GM21717 (cell line): ENCODE measurements at regions not wholly inside any gene's neighbourhood (a gene's known extent, or its start where the extent isn't known, plus 50 kb on each side); places are given as distances from the start of the nearest gene placed in this dataset.

Experiments
- ATAC-seq: cut with Tn5 transposase; IDR thresholded peaks from one replicate; pipeline ENCODE4 v1.9.1; 2021; ENCODE audit warnings: mild to moderate bottlenecking, moderate library complexity; ENCODE audit not compliant: unreplicated experiment

DNA sequence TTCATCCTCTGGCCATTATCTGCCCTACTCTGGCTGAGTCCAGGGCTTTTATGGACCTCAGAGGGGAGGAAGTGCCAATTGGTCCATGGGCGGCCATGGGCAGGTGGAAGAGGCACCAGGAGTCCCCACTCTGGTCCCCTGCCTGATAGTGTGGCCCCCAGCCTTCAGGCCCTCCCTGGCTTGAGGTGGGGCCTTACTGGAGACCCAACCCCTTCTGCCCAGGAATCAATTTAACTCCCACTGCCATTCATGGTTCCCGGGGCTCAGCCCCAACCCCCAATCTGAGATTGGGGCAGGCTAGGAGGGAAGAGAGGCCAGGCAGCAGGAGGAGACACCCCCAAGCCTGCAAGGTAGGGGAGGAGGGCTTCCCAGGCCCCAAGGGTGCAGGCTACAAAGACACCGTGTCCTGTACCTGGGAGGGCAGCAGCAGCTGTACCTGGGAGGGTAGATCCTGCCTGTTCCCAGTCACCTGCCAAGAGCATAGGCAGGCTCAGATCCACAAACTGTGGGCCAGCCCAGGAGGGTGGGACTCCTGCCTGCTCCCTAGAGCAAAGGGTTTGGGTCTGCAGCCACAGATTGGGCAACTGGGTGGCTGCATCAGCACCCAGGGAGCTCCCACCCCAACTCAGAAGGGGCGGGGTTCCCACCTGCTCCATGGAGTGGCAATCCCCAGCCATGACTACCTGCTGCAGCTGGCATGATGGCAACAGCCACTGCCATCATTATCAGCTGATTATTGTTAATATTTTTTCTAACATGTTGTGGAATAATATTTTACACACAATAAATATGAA lies 1044.1 kb upstream of the B3GALT2 start:
- ATAC-seq: no peak

DNA sequence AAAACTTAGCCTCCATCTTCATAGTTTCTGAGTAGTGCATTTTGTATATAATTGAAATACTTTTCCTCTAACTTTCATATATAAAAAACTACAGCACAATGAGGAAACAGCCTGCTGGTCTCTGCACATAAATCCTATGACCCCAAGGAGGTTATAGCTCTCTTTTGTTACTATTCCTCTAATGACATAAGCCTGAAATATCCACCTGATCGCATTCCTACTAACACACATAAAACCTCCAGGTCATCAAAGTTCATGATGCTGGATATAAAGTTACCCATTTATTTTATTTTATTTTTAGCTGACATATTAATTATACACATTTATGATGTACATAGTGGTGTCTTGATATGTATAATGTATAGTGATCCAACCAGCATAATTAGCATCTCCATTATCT lies 1042.0 kb upstream of the B3GALT2 start:
- ATAC-seq: no peak

DNA sequence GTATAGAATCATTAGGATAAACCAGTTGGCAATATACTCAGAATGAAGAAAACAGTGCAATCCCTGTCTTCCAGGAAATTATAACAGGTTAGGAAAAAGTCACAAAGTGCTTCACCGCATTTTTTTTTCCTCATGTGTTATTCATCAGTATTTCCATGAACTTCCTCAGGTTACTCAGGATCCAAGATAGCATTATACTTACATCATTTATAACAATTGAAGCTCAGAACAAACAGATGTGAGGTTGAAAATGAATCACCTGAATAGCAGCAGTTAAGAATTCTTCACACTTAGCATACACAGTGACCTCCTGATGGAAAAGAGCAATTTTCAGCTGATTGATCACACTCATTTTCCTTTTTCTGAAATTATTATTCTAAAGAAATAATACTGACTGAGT lies 1040.7 kb upstream of the B3GALT2 start:
- ATAC-seq: no peak

DNA sequence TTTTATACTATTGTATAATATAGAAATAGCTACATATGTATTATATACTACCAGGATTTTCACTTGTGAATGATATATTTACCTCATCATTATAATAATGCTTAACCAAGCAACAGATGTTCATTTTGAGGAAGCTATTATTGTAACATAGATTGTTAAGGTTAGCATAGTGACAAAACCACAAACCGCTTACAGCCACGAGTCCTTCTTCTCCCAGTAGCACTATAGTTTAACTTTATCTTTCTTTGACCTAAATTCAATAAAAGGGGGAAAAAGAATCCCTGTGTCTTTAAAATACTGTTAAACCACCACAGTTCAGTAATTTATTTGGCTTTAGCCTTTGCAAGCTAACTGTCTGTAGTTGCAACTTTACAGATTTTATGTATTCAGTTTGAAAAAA lies 1039.4 kb upstream of the B3GALT2 start:
- ATAC-seq: peak; percentile 66

DNA sequence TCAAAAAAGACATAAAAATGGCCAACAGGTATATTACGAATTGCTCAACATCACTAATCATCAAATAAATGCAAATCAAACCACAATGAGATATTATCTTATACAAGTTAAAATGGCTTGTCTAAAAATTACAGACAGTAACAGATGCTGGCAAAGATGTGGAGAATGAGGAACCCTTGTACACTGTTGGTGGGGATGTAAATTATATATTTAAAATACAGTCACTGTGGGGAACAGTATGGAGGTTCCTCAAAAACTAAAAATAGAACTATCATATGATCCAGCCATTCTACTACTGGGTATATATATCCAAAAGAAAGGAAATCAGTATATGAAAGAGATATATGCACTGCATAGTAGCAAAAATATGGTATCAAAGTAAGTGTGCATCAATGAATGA lies 1037.2 kb upstream of the B3GALT2 start:
- no peak for ATAC-seq

DNA sequence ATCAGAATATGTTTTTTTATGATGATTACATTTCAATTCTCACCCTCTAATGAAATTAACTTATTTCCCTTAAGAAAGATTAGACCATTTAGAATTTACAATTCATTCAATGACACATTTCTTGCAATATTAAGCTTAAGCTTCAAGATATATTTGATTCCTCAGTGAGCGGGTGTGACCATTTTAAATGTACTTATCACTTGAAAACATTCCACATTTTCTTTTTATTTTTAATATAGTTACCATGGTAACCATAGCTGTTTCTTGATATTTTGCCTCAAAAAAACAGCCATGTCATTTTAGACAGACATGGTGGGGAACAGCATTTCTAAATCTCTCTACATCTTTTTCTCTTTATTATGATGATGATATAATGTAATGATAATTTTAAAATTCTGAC lies 1029.0 kb upstream of the B3GALT2 start:
- ATAC-seq: no peak

DNA sequence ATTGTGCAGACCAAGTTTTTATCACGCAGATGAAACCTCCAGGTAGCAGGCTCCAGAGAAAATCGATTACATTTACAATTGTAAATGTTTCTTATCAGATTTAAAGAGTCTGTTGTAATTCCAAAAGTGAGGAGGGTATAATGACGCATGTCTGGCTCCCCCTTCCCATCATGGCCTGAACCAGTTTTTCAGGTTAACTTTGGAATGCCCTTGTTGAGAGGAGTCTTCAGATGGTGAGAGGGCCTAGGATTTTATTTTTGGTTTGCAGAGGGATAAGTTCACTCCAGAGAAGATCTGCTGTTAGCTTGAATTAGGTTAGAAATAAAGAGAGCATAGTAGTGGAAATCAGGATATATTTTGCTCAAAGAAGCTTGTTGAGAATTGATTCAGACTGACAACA lies 1028.3 kb upstream of the B3GALT2 start:
- no peak for ATAC-seq

DNA sequence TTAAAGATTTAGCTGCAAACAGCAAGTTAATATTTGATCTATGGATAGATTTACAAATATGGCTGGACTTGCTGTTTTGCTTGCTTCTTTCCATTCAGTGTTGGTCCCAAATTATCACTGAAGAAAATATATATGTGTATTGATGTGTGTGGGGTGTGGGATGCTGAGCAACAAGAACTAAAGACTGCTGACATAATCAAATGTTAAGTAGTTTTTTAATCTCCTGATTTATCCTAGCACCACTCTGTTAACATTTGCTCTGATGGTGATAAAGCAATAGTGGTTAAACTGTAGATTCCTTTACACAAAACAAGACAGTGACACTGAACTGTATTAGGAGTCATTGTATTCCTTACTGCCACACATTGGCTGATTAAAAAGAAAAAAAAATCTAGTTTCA lies 1023.5 kb upstream of the B3GALT2 start:
- no peak for ATAC-seq

DNA sequence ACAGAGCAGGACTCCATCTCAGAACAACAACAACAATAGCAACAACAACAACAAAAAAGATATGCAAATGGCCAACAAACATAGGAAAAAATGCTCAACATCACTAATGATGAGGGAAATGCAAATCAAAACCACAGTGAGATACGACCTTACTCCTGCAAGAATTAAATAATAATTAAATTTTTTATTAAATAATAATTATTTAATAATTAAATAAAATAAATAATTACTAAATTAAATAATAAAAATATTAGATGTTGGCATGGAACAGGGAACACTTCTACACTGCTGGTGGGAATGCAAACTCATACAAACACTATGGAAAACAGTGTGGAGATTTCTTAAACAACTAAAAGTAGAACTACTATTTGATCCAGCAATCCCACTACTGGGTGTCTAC lies 1022.3 kb upstream of the B3GALT2 start:
- no peak for ATAC-seq

DNA sequence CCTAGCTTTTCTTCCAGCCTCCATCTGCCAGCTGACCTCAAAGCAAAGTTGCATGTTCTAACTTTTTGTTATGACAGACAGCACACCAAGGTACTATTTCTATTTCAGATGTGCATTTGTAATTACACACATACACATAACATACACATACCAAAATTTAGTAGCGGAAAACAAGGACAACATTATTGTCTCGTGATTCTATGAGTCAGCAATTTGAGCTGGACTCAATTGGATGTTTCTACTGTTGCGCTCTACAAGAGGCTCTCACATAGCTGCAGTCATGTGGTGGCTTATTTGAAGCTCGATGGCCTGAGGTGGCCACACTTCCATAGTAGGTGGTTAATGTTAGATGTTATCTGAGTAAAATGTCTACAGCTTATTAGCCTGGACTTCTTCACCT lies 1010.1 kb upstream of the B3GALT2 start:
- no peak for ATAC-seq

DNA sequence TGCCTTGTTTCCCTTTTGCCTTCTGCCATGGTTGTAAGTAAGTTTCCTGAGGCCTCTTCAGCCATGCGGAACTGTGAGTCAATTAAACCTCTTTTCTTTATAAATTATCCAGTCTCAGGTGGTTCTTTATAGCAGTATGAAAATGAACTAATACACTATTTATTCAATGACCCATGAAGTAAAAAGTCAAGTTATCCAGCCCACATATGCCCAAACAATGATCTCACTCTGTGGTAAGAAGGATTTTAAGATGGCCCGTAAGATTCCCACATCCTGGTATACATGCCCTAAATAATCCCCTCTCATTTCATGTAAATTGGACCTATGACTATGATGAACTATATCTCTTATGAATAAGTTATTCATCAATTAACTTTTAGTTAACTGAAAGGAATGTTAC lies 1008.3 kb upstream of the B3GALT2 start:
- no peak for ATAC-seq

DNA sequence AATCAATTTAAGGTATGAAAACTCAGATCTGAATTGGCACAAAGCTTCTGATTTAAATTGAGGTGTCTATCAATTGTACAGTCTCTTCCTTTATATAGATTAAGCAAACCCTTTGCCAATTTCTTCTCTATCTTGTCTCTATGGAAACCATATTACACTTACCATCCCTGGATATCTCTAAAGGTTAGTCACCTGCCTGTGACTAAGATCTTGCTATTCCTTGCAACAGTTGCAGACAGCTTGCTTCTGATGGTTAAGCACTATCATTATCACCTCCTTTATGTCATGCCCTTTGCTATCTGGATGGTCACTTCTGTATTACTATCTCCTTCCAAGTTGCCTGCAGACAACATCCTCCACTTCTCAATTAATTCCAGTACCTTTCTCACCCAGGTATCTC lies 998.6 kb upstream of the B3GALT2 start:
- ATAC-seq: no peak

DNA sequence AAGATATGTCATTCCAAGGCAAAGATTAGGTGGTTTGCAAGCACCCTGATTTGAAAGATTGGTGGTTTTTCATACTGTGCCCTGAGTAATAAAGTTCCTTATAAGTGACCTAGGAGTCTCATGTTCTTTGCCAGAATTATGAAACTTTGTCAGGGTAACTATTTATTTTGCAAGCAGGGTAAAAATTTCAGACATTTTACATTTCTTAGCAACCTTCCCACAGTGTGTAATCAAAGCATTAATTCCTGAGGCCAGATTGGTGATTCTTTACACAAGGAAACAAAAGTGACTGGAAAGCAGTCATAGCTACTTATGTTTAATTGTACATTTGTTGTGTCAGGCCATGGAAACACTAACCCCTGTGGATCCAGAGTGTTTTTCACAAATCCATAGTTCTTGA lies 998.0 kb upstream of the B3GALT2 start:
- ATAC-seq: no peak

DNA sequence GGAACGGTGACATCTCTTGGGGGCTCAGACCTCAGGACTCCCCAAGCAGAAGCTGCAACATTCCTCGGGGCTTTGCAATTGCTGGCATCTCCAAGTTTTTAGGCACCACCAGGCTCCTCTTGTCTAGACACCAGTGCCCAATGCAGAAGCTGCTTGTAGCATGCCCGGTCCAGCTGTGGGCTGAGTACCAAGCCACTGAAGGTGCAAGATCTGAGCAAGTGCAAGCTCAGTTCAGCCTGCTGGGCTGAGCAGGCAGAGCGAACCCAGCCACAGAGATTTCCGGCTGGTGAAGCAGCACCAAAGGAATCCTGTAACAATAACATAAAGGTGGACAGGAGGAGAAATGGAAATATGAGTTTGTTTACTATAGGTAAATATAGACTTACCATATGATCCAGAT lies 995.4 kb upstream of the B3GALT2 start:
- no peak for ATAC-seq

DNA sequence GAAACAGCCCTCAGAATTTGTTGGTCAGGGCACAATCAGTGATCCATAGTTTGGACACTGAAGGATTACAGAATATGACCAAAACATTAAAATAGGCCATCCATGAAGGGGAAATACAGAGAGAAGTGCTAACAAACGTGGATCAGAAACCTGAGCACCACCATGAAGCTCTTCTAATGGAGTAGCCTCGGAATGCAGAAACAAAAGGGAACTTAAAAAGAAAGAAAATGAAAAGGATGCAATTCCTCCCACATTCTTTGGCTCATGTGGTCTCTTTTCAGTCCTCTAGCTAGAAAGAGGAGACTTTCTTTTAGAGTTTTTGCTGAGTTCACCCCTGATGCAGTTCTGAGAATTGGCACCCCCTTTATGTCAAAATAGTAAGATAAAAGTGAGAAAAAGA lies 989.8 kb upstream of the B3GALT2 start:
- ATAC-seq: no peak

DNA sequence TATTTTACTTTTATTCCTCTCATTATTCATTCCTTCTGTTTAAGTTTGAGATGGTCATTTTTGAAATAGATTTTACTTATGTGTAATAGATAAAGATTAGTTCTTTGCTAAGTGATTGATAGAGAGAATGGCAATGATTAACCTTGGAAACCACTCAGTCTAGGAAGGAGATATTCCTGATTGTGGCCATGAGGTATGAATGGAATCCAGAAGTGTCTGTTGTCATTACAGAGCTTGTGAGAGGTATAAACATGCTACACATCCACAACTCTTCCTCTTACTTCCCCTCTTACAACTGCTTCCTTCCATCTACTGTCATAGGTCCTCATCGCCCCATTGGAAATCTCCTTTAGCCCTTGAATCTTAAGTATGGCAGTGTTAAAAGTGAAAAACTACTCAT lies 988.8 kb upstream of the B3GALT2 start:
- no peak for ATAC-seq

DNA sequence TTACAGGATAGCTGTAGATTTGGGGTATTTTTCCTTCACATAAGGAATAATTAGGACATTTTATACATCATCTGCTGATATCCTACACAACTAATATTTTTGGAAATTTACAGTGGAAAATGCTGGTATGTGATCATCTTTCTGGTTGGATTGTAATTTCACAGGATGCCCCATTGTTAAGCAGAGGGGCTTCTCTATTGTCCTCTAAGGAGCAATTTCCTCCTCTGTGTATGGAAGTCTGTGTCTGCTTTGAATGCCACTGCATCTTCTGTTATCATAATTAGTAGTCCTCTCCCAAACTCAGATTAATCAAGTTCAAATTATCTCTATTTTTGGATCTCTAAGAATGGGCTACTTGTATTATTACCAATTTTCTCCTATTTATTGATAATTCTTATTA lies 988.1 kb upstream of the B3GALT2 start:
- no peak for ATAC-seq

DNA sequence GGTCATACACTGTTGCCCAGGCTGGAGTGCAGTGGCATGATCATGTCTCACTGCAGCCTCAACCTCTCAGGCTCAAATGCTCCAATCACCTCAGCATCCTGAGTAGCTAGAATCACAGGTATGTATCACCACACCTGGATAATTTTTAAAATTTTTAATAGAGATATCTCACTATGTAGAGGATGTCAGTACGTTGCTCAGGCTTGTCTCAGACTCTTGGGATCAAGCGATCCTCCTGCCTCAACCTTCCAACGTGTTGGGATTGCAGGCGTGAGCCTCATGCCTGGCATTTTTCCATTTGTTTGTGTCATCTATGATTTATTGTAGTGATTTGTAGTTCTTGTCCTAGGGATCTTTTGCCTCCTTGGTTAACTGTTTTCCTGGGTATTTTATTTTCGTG lies 985.2 kb upstream of the B3GALT2 start:
- ATAC-seq: no peak

DNA sequence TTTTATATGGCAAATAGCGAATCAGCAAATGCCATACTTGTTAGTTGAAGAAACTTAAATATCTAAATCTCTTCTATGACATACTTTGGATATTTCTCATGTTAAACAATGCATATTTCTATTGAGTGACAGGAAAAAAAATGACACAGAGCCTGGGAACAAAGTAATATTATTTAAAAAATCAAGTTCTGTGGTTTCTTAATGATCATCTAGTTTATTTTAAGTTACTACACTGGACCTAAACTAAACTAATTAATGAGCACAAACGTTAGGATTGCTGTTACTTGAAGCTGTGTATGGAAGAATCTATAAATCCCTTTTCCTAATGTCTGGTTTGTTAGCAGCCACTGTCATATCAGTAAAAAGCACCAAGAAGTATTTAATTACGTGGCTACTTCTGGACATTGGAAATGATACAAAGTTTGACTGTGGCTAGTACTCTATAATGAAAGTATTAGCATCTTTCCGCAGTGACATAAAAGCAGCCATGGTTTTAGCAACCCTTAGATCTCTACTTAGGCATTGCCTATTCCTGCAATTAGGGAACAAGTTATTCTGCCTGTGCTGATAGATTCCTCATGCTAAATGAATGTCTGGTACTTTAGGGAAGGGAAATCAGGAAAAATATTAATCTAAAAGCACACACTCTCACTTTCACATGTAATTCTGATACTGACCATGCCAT lies 981.7 kb upstream of the B3GALT2 start:
- no peak for ATAC-seq

DNA sequence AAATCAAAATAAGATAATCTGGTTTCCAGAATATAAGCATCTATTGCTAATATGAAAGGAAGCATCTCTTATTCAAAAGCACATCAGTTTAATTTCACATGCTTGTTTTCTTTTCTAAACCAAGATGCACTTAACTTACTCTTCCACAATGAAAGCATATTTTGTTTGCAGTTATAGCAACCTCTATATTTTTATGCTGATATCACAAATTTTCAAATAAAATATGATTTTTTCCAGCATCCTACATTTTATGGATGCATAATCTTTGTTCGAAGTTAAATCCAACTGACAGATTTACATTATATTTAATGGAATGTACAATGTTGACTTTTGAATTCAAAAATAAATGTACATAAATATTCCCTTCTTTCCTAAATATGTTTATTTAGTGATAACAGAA lies 978.3 kb upstream of the B3GALT2 start:
- ATAC-seq: no peak

DNA sequence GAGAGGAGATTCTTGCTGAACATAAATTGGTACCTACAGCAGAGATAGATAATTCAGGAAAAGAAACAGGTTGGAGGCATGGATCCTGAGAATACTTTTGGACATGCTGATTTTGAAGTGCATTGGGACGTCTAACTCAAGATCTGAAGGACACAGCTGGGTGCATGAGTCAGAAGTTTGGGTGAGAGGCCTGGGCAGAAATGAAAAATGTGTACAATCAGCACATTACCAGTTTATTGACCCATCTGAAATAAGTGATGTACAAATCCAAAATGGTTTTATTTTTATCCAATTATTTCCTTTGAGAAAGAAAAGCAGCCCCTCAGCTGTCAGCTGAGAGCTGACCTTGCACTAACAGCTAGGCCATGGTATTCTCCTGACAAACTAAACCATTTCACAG lies 975.2 kb upstream of the B3GALT2 start:
- ATAC-seq: no peak

DNA sequence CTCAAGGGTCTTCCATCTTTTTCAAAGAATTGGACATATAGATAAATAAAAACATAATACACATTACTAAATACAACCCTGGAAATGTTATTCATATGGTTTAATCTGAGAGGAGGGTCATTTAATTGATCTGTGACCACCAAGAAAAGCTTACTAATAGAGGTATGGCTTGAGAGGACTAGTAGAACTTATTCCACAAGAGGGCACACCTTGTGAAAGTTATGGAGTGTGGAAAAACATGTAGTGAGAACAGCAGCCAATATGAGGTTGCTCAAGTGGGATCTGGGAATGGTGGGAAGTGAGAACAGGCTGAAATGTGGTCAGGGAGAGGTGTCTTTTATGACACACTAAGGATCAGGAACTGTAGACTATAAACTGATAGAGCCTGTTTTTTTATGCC lies 973.5 kb upstream of the B3GALT2 start:
- no peak for ATAC-seq

DNA sequence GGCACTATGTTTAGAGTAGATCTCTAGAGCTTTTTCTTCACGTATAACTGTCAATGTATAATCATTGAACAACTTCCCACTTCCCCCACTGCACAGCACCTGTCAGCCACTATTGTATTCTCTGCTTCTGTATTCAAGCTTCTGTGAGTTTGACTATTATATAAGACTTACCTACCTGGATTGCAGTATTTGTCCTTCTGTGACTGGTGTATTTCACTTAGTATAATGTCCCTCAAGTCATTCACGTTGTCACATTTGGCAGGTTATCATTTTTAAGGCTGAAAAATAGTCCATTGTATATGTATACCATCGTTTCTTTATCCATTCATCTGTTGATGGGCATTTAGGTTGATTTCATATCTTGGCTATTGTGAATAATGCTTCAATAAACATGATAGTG lies 969.5 kb upstream of the B3GALT2 start:
- ATAC-seq: no peak
